ENCODE measurements at regions not wholly inside any gene's neighbourhood (a gene's known extent, or its start where the extent isn't known, plus 50 kb on each side); places are given as distances from the start of the nearest gene placed in this dataset.
"Not testable (repeated sequence)": the region's sequence is repeated elsewhere in the genome, so short reads cannot be mapped to it uniquely, and the experiment has no call there.

DNA sequence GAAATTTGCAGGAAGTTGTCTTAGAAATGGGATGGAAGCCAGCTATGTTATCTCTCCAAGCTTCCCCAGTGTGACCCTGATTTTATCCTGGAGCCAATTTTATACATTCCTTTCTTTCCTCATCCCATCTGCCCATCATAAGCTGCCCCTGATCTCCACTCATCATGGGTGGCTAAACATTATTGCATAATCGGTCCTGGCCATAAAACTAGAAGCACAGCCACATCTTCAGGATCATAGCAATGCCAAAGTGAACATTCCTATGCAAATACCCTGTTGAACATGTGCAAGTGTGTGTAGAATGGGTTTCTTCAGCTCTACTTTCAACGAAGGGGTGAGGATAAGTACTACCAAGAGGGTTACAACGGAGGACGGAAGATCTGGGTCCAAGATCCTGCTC, 50.6 kb upstream of the COG2 start:
- DNase-seq (ENCODE audit: low read depth) = no peak

- DNase-seq (ENCODE audit: low read depth) = no peak
Measured at GRCh38 chr1:230589951-230590350, 52.3 kb upstream of the COG2 start.

DNA sequence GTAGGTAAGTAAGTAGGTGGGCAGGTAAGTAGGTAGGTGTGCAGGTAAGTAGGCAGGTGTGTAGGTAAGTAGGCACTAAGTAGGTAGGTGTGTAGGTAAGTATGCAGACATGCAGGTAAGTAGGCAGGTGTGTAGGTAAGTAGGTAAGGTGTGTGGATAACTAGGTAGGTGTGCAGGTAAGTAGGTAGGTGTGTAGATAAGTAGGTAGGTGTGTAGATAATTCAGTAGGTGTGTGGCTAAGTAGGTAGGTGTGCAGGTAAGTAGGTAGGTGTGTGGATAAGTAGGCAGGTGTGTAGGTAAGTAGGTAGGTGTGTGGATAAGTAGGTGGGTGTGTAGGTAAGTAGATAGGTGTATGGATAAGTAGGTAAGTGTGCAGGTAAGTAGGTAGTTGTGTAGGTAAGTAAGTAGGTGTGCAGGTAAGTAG, 53.9 kb upstream of the COG2 start:
- no peak for DNase-seq (ENCODE audit: low read depth)

- no peak for DNase-seq (ENCODE audit: low read depth)
Measured at GRCh38 chr1:230587061-230587460, 55.2 kb upstream of the COG2 start.

GRCh38 chr1:230584660-230585059, 57.6 kb upstream of the COG2 start:
- no peak for DNase-seq (ENCODE audit: low read depth)

DNA sequence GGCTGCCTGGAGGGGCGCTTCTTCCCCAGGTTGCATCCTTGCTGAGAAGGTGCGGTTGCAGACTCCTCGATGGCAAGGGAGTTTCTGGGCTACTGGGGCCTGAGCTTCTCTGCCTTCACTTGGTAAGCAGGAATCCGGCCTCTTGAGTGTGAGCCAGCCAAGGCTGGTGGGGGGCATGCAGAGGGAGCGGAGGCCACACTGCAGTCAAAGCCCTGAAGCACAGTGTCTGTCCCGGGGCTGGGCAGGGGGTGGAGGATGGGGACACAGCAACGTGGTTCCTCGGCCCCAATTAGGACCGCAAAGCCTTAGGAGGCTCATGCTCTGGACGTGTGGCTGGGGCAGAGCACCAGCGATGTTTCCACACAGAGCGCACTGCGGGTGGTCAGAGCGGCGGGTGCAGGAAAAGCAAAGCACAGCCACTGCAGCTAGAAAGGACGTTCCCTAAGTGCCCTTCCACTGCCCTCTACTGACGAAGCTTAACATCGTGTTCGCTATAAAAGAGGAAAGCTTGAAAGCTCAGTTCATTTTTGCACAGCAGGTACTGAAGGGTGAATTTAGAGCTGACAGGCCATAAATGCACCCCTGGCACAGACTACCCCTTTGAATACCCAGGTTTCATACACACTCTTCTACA, 60.7 kb upstream of the COG2 start:
- no peak for DNase-seq (ENCODE audit: low read depth)

DNA sequence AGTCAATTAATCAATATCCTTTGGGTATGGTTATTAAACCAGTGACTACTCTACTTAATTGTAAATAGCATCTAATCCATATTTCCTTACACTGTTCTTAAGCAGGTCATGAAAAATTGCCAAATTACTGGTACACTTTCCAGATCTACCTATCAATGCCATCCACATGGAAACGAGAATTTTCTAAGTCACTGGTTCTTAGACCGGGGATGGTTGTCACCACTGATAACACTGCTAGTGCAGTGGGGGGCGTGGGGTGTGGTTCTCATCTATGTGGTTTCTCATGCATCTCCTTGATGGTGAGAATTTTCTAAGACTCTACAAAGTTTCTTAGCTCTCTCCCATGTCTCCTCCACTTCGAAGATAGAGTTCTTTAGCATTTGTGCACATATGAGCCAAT, 63.7 kb upstream of the COG2 start:
- no peak for DNase-seq (ENCODE audit: low read depth)

DNA sequence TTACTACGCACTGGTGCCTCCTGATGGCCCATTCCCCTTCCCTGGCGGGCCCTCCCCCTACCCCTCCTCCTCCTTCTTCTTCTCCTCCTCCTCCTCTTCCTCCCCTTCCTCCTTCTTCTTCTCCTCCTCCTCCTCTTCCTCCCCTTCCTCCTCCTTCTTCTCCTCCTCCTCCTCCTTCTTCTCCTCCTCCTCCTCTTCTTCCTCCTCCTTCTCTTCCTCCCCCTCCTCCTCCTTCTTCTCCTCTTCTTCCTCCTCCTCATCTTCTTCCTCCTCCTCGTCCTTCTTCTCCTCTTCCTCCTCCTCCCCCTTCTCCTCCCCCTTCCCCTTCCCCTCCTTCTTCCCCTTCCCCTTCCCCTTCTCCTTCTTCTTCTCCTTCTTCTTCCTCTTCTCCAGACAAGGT, 64.7 kb upstream of the COG2 start:
- DNase-seq (ENCODE audit: low read depth) = no peak

DNA sequence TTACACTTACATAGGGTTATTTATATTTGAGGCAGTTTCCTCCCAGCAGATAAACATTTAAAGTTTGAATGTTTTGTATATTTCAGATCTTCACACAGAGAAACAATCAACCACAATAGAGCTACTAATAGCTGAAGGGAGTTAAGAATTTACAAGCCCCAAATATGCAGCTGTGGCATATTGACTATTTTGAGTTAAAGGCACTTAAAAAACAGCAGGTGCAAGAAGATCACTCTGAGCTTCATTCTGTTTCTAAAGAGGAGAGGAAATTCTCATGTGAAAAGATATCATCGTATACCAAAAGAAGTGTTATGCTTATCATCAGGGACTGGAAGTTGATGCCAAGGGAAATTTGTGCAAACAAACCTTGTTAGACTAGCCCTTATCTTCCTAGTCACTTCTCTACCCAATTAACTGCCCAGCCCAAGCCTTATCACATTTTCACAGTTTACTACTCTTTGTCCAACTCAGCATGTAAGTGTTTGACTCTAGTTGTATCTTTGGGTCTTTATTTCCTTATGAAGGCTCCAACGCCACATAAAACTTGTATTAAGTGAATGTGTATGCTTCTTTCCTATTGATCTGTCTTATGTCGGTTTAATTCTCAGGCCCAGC, 66.3 kb upstream of the COG2 start:
- no peak for DNase-seq (ENCODE audit: low read depth)

DNA sequence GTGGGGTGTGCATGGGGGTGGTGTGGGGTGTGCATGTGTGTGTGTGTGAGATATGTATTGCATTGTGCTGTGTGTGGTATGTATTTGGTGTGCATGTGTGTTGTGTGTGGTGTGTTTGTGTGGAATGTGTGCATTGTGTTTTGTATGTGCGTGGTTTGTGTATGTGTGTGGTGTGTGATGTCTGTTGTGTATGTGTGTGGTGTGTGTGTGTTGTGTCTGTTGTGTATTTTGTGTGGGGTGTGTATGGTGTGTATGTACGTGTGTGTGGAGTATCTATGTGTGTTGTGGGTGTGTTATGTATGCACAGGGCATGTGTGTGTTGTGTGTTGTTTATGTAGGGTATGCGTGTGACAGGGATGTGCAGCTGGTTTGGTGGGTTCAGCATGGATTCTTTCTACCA, 67.8 kb upstream of the COG2 start:
- DNase-seq (ENCODE audit: low read depth) = no peak

GRCh38 chr1:230573658-230574057, 68.6 kb upstream of the COG2 start:
- DNase-seq (ENCODE audit: low read depth) = no peak

GRCh38 chr1:230572121-230573105, 69.9 kb upstream of the COG2 start:
- no peak for DNase-seq (ENCODE audit: low read depth)

DNA sequence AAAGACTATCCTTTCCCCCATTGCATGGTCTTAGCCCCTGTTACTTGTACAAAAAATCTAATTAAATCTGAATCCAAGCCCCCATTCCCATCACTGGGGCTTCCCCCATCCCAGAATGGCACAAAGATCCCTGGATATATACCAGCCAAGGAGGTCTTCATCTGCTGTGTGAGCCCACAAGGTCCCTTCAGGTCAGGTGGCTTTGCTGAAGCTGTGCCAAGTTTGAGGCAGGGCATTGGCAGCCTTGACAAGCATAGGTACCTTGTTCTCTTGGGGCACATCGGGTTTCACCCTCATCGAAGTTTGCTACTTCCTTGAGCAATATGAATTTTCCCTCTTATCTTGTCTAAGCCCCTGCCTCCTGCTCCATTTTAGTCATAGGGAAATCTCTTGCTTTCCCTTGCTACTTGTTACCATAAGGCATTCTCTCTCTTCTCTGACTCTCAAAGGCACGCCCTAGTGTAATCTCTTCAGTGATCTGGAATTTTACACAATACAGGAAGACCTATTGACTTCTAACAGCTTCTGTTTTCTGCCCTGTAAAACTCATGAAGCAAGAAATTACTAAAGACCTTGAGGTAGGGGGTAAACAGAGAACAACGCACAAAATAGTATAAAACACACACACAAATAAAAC, 71.4 kb upstream of the COG2 start:
- DNase-seq (ENCODE audit: low read depth) = no peak

- DNase-seq (ENCODE audit: low read depth) = no peak
Measured at GRCh38 chr1:230569201-230569600, 73.1 kb upstream of the COG2 start.

DNA sequence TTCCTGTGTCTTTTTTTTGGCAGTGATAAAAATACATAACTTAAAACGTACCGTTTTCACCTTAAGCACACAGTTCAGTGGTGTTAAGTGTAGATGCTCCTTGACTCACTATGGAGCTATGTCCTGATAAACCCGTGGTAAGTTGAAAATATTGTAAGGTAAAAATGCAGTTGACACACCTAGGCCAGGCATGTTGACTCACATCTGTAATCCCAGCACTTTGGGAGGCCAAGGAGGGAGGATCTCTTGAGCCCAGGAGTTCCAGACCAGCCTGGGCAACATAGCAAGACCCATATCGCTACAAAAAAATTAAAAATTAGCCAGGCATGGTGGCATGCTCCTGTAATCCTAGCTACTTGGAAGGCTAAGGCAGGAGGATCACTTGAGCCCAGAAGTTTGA, 73.6 kb upstream of the COG2 start:
- DNase-seq (ENCODE audit: low read depth) = no peak

GRCh38 chr1:230568008-230568407, 74.3 kb upstream of the COG2 start:
- peak; percentile 27 for DNase-seq (ENCODE audit: low read depth)

- DNase-seq (ENCODE audit: low read depth) = no peak
Measured at GRCh38 chr1:230567221-230567575, 75.1 kb upstream of the COG2 start.

DNA sequence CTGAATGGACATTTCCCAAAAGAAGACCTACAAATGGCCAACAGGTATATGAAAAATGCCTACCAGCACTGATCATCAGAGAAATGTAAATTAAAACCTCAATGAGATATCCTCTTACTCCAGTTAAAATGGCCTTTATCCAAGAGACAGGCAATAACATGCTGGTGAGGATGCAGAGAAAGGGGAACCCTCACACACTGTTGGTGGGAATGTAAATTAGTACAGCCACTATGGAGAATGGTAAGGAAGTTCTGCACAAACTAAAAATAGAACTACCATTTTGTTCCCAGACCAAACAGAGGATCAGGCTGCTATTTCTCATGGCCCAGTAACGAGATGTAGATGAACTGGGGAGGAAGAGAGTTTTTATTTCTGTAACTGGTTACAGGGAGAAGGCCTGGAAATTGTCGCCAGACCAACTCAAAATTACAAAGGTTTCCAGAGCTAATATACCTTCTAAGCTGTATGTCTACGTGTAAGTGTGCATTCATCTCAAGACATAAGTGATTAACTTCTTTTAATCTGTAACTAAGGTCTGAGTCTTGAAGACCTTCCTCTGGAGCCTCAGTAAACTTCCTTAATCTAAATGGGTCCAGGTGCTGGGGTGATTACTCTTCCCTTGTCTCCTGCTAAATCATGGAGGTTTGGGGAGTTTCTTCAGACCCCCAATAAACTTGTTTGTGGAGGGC, 75.6 kb upstream of the COG2 start:
- DNase-seq (ENCODE audit: low read depth) = not testable (repeated sequence)

GRCh38 chr1:230565141-230565540, 77.1 kb upstream of the COG2 start:
- DNase-seq (ENCODE audit: low read depth) = no peak

DNA sequence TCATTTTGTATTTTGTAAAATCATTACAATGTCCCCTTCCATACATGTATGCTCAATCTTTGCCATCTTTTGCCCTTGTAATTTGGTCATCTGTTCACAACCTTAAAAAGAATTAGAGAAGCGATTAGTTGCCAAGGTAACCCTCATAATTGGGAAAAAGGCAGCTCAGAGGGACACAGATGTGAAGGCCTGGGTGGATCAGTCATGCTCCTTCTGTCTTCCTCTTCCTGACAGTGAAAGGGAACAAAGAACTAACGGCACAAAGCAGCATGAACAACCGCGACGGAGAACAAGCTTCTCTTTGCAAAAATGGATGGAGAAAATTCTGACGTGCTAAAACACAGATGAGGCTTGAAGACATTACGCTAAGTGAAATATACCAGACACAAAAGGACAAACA, 78.7 kb upstream of the COG2 start:
- DNase-seq (ENCODE audit: low read depth) = no peak

DNA sequence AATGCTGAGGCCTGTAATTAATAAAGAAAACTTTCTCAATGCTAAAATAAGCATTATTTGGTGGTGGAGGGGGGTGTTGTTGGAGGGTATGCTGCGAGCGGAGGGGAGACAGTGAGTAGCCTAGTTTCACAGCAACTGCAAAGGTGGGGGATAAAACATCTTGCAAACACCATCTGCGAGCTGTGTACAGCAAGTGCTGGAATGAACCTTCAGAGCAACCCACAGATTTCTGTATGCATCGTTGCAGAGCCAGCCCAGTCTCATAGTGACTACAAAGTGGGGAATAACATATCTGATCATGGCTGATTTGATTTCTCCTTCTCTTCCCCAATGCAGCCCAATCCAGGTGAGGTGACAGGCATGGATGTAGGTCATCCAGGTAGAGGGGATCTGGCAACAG, 80.7 kb upstream of the COG2 start:
- no peak for DNase-seq (ENCODE audit: low read depth)

- no peak for DNase-seq (ENCODE audit: low read depth)
Measured at GRCh38 chr1:230558324-230558723, 84.0 kb upstream of the COG2 start.
